Lung (tissue), 11 donors: ENCODE measurements at regions not wholly inside any gene's neighbourhood (a gene's known extent, or its start where the extent isn't known, plus 50 kb on each side); places are given as distances from the start of the nearest gene placed in this dataset.
"Not testable (repeated sequence)": the region's sequence is repeated elsewhere in the genome, so short reads cannot be mapped to it uniquely, and the experiment has no call there.

Experiments used
- ATAC-seq: fragments of 200-7000 bp; cut with Tn5 transposase; one replicate; pipeline ENCODE4 v1.9.1; 2020; ENCODE audit warnings: moderate number of reproducible peaks; ENCODE audit not compliant: insufficient read depth, low FRiP score
- DNase-seq, 3 donors: peaks; one replicate each; pipeline ENCODE4 v3.0.0-alpha.2; 2013 to 2017
- H3K27ac ChIP-seq, 2 donors: one replicate each; pipeline ENCODE4 v1.5.1; 2013; ENCODE audit warnings: mild to moderate bottlenecking in 2 of 2, moderate library complexity in 2 of 2, control low read depth in 1 of 2, inconsistent platforms in 1 of 2, low read depth in 1 of 2, low read length in 1 of 2
- H3K27me3 ChIP-seq, 3 donors: one replicate each; pipeline ENCODE4 v1.5.1; 2013; ENCODE audit warnings: low read length in 2 of 3; ENCODE audit not compliant: control insufficient read depth in 3 of 3, insufficient read depth in 3 of 3
- H3K36me3 ChIP-seq, 4 donors: one replicate each; pipeline ENCODE4 v1.5.1; 2013; ENCODE audit warnings: low read length in 4 of 4, mild to moderate bottlenecking in 1 of 4, moderate library complexity in 1 of 4; ENCODE audit not compliant: control insufficient read depth in 4 of 4, insufficient read depth in 4 of 4
- H3K4me1 ChIP-seq, 5 donors: one replicate each; pipeline ENCODE4 v1.5.1; 2013; ENCODE audit warnings: low read length in 5 of 5, mild to moderate bottlenecking in 2 of 5, moderate library complexity in 1 of 5; ENCODE audit not compliant: control insufficient read depth in 5 of 5, insufficient read depth in 5 of 5
- H3K4me3 ChIP-seq: one replicate; pipeline ENCODE4 v1.5.1; 2013; ENCODE audit warnings: mild to moderate bottlenecking, control low read depth, moderate library complexity
- H3K9ac ChIP-seq, 2 donors: one replicate each; pipeline ENCODE4 v1.5.1; 2013; ENCODE audit warnings: low read length in 2 of 2, control low read depth in 1 of 2; ENCODE audit not compliant: insufficient read depth in 1 of 2
- H3K9me3 ChIP-seq, 4 donors: one replicate each; pipeline ENCODE4 v1.5.1; 2013; ENCODE audit warnings: low read length in 3 of 4, mild to moderate bottlenecking in 1 of 4, moderate library complexity in 1 of 4; ENCODE audit not compliant: control insufficient read depth in 4 of 4, insufficient read depth in 3 of 4
- WGBS, 2 donors: extraction: QIAGEN DNeasy Blood & Tissue Kit; methylation state at CpG; one replicate each; pipeline ENCODE4 v1.1.7; 2013; 5-methylcytosine and 5-hydroxymethylcytosine counted together
- TF ChIP-seq, protein P1 (sequence below): IDR thresholded peaks from 2 replicates; pipeline ENCODE4 v1.5.1; 2012; ENCODE audit warnings: mild to moderate bottlenecking; ENCODE audit errors: control extremely low read depth, extremely low read depth
- donor health status: control.
- donor health status: control.
- donor health status: Bipolar disorder and iron deficiency.
- donor health status: healthy.
- donor health status: DM: yes; HTN: yes; CAD: no.

DNA sequence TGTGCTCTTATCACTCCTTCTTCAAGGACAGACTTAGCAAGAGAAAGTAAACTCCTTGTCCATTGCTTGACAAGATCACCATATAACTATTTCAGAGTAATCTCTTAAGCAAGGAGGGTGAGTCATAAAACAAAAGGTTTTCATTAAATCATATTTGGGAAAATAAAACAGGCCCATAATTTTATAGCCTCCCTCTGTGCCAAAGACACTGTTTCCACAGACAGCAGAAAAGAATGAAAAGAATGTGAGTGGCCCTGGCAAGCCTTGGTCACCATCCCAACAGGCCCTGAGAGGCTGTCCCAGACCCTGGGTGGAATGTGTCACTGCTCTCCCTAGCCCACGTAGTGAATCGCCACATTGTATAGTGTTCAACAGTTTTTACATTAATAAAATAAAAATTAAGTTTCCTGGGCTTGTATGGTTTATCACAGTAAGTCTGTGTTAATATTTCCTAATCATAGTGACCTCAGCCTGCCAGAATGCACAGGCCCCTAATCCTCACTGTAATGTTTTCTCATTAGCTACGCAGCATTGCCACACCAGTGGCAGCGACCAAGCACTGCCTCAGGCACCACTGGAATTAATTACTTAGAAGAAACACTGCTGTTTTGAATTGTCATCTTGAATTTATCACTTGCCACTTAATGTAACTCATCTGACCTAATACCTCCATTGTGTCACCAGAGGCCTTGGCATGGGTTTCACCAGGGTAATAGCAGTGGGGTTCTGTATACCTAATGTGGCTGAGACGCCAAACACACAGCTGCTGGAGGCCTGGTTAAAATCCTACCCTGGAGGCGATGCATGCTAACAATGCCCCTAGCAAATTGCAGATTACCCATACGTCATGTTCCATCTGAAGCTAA is 401.9 kb downstream of the LNPK start:
- TF ChIP-seq, protein P1, sequence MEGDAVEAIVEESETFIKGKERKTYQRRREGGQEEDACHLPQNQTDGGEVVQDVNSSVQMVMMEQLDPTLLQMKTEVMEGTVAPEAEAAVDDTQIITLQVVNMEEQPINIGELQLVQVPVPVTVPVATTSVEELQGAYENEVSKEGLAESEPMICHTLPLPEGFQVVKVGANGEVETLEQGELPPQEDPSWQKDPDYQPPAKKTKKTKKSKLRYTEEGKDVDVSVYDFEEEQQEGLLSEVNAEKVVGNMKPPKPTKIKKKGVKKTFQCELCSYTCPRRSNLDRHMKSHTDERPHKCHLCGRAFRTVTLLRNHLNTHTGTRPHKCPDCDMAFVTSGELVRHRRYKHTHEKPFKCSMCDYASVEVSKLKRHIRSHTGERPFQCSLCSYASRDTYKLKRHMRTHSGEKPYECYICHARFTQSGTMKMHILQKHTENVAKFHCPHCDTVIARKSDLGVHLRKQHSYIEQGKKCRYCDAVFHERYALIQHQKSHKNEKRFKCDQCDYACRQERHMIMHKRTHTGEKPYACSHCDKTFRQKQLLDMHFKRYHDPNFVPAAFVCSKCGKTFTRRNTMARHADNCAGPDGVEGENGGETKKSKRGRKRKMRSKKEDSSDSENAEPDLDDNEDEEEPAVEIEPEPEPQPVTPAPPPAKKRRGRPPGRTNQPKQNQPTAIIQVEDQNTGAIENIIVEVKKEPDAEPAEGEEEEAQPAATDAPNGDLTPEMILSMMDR = no peak

DNA sequence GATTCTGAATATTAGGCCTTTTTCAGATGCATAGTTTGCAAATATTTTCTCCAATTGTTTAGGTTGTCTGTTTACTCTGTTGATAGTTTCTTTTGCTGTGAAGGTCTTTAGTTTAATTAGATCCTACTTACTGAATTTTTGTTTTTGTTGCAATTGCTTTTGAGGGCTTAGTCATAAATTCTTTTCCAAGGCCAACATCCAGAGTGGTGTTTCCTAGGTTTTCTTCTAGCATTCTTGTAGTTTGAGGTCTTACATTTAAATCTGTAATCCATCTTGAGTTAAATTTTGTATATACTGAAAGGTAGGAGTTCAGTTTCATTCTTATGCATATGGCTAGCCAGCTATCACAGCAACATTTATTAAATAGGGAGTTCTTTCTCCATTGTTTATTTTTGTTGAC is 404.8 kb downstream of the LNPK start:
- Histone ChIP-seq H3K9me3 (no peaks in the 10 kb centered on the region), H3K36me3 (no peaks in the 10 kb centered on the region), H3K27me3 (no peaks in the 10 kb centered on the region), H3K4me3 (no peak overlapping the region), H3K4me1 (peaks cover 0 to 16% (median 10%) of the 10 kb centered on the region in 5 donors), H3K27ac (no peak overlapping the region), H3K9ac (no peak overlapping the region)
- no peak for ATAC-seq
- DNase-seq = no peak
- TF ChIP-seq, protein P1 = no peak

More for the DNA sequence above, 401.9 kb downstream of the LNPK start:
- H3K9me3 ChIP-seq = no peaks in the 10 kb centered on the region
- H3K4me3 ChIP-seq = no peak overlapping the region
- H3K27ac ChIP-seq = peak overlapping the region in 1 of 2 donors; percentile 31
- peaks cover 0 to 16% (median 10%) of the 10 kb centered on the region in 5 donors for H3K4me1 ChIP-seq
- ATAC-seq (no peak), DNase-seq (peak; percentile 48 to 73 (median 71))
- H3K27me3 ChIP-seq = no peaks in the 10 kb centered on the region
- peak overlapping the region in 1 of 2 donors; percentile 23 for H3K9ac ChIP-seq
- H3K36me3 ChIP-seq = no peaks in the 10 kb centered on the region
- 74 to 81% methylated on average over 7 of the region's 7 CpGs for WGBS, 2 donors

DNA sequence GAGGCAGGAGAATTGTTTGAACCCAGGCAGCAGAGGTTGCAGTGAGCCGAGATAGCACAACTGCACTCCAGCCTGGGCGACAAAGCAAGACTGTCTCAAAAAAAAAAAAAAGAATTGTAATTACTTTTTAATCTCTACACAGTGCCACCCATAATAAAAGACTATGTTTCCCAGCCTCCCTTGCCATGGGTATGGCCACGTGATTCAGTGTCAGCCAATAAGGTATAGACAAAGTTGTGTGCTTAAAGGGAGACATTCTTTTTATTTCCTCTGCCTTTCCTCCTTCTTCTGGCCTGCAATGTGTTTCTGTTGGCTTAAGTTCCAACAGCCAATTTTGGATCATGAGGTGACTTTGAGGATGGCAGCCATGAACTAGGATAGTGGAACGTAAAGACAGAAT is 406.9 kb downstream of the LNPK start:
- Histone ChIP-seq H3K27ac (no peak overlapping the region), H3K4me3 (no peak overlapping the region), H3K36me3 (no peaks in the 10 kb centered on the region), H3K9ac (no peak overlapping the region), H3K27me3 (no peaks in the 10 kb centered on the region), H3K4me1 (peaks cover 0 to 10% (median 6%) of the 10 kb centered on the region in 5 donors), H3K9me3 (no peaks in the 10 kb centered on the region)
- TF ChIP-seq, protein P1 = no peak
- DNase-seq (no peak), ATAC-seq (no peak)
- WGBS, 2 donors = 95 to 96% methylated on average over 4 of the region's 4 CpGs

DNA sequence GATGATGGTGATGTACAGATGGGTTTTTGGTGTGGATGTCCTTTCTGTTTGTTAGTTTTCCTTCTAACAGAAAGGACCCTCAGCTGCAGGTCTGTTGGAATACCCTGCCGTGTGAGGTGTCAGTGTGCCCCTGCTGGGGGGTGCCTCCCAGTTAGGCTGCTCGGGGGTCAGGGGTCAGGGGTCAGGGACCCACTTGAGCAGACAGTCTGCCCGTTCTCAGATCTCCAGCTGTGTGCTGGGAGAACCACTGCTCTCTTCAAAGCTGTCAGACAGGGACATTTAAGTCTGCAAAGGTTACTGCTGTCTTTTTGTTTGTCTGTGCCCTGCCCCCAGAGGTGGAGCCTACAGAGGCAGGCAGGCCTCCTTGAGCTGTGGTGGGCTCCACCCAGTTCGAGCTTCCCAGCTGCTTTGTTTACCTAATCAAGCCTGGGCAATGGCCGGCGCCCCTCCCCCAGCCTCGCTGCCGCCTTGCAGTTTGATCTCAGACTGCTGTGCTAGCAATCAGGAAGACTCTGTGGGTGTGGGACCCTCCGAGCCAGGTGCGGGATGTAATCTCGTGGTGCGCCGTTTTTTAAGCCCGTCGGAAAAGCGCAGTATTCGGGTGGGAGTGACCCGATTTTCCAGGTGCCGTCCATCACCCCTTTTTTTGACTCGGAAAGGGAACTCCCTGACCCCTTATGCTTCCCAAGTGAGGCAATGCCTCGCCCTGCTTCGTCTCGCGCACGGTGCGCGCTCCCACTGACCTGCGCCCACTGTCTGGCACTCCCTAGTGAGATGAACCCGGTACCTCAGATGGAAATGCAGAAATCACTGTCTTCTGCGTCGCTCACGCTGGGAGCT is 408.2 kb downstream of the LNPK start:
- H3K36me3 ChIP-seq, H3K9ac ChIP-seq, H3K27me3 ChIP-seq, DNase-seq, H3K9me3 ChIP-seq, H3K4me1 ChIP-seq, H3K4me3 ChIP-seq, H3K27ac ChIP-seq, ATAC-seq: not testable (repeated sequence)
- 73 to 87% methylated on average over 31 of the region's 32 CpGs for WGBS, 2 donors

DNA sequence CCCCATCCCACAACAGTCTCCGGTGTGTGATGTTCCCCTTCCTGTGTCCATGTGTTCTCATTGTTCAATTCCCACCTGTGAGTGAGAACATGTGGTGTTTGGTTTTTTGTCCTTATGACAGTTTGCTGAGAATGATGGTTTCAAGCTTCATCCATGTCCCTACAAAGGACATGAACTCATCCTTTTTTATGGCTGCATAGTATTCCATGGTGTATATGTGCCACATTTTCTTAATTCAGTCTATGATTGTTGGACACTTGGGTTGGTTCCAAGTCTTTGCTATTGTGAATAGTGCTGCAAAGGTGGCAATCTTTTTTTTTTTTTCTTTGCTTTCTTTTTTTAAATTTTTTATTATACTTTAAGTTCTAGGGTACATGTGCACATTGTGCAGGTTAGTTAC is 406.7 kb upstream of the ATP5MC3 start:
- not testable (repeated sequence) for H3K36me3 ChIP-seq, ATAC-seq, H3K9me3 ChIP-seq, H3K4me1 ChIP-seq, H3K27me3 ChIP-seq, H3K9ac ChIP-seq, H3K27ac ChIP-seq, H3K4me3 ChIP-seq, DNase-seq
- 95% methylated on average over 1 of the region's 1 CpG; no CpG with 5 or more reads in 1 of the 2 donors for WGBS, 2 donors
